Stimulated activated CD4-positive, alpha-beta T cell treated with anti-CD3 and anti-CD28 coated beads, TNF-alpha, amount 100 ng/mL, for 48 hours (primary cell): ENCODE measurements at regions not wholly inside any gene's neighbourhood (a gene's known extent, or its start where the extent isn't known, plus 50 kb on each side); places are given as distances from the start of the nearest gene placed in this dataset.

ENCODE experiments used
- DNase-seq, 3 donors: peaks; one replicate each; pipeline ENCODE4 v3.0.0-alpha.2; 2020; ENCODE audit warnings: low read depth in 3 of 3

DNA sequence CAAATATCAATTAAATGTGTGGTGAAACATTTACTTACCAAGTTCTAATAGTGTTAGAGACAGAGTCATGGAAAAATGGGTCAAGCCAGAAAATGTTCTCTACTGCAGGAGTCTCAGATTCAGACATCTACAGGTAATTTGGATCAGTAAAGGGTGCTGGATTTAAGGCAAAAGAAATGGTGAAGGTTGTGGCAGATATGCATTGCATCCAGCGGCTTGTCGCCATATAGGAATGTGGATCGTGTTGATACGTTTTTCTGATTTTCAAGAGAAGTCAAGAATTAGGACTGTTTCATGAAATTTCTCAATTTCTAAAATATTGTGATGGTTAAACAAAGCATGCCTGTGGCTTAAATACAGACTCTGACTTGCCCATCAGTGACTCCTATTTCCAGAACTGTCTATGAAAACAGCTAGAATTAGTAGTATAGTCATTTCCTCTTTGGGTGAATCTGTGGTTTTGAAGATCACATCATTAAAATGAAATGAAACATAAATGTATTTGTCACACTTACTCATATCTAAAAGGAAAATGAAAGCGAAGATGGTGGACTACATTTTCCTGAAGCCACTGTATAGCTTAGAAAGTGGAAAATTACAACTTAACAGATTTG, 110.1 kb upstream of the VEGFC start:
- DNase-seq: no peak

DNA sequence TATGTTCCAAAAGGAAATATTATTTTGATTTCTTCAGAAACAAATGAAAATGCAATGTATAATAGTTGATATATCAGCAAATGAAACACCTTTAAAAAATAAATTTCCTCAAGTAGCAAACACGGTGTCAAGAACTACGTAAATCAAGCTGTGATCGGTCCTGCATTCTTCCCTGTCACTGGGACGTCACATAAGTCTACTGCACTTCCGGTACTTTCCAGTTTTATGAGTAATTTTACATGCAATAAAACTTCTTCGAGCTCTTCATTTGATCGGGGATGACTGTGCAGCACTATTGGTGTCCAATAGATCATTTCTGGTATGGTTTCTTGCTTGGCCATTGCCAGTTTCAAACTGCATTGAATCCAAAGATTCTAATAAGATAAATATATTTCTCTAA, 114.0 kb upstream of the VEGFC start:
- DNase-seq: no peak

DNA sequence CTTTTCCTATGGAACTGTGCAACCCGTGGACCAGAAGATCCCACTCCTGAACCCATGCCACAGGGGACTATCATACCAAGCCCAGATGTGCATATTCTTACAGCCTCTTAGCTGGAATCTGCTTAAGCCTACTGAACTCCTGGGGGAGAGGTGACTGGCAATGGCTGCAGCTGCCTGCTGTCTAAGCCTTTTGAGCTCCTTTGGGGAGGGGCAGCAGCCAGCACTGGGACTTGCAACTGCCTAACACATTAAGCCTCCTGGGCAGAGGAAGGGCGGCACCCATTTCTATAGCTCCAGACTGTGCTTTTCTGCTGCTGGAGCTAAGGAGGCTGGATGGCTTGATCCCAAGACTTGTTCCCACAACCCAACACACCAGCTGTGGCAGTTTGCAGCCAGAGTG, 117.9 kb upstream of the VEGFC start:
- no peak for DNase-seq

DNA sequence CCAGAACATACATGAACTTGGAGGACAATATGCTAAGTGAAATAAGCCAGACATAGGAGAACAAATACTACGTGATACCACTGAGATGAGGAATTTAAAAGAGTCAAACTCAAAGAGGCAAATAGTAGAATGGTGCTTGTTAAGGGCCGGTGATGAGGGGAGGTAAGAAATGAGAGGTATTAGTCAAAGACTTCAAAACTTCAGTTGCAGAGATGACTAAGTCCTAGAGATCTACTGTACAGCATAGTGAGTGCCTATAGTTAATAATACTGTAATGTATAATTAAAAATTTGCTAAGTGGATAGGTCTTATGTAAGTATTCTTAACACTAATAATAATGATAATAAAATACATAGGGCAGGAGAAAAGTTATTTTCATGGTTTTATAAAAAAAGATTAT, 126.9 kb upstream of the VEGFC start:
- DNase-seq: no peak

DNA sequence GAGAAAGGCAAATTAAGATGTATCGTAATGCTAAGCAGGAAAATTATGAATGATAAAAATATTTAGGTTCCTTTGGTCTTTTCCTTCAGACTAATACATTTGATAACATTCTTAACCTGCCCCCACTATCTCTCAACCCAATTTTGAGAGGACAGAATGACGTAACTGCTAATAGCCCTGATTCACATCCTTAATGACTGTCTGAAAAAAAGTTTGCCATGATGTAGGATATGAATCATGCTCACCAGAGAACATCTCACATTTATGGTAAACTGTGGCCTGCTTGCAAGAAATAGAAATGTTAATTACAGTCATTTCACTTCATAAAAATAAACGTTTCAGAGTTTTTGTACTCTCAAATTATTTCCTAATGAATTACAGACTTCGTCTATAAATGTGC, 128.0 kb upstream of the VEGFC start:
- DNase-seq: no peak

DNA sequence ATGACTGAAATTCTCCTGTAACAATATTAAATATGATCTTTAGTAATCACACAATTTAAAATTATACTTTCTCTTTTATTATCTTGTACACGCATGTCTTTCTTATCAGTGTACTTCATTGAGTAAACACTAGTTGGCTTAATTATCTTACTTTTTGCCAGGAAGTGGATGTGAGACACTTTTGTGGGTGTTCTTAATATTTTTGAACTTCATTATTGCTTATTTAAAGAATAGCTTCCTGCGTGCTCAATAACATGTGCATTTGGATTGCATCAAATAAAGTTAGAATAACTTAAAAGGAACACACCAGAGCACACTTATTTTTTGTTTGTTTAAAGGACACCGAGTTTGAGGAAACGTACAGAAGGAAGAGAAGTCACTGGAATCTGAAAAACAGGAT, 128.5 kb upstream of the VEGFC start:
- no peak for DNase-seq

DNA sequence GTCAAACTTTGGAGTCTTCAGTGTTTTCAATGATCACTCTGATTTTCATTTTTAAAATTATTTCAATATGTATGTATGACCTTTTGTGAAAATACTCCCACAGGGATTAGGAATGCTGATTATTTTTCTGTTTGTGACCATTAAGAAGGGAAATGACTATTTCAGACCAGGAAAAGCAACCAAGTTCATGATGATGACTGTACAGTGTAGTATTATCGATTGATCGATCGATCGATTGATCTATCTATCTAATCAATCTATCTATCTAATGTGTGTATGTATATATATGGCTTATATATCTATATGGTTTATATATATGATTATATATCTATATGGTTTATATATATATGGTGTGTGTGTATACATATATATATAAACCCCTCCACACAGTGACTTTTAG, 131.5 kb upstream of the VEGFC start:
- no peak for DNase-seq

DNA sequence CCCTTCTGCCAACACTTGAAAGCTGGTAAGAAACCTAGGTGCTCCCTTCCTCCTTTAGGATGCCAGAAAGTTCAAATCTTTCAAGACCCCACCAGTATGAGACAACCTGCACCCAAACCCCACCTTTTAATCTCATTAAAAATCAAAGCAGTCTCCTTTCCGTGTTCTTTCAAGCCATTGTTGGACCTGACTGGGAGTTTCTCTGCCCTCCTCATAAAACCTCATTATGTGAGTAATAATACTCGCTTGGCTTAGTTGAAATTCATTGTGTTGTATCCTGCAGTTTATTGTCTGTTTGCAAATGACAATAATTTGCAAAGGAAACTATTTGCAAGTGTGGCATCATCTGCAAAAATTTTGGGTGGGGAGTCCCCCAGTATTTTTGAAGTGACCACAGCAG, 133.2 kb upstream of the VEGFC start:
- DNase-seq: no peak

DNA sequence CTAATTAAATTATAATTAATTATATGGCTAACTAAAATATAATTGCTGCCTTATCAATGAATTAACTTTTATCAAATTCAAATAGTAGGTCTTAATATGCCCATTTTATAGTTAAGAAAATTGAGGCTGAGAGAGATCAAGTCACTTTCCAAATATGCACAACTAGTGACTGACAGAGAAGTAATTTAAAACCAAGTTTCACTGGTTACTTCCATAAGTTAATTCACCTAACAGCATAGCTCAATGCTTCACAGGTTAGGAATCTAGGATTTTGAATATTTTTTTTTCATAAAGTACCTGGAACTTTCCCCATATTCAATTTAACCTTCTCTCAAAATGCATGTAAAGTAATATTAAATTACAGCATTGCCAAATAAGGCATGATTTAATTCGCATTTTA, 134.4 kb upstream of the VEGFC start:
- no peak for DNase-seq

DNA sequence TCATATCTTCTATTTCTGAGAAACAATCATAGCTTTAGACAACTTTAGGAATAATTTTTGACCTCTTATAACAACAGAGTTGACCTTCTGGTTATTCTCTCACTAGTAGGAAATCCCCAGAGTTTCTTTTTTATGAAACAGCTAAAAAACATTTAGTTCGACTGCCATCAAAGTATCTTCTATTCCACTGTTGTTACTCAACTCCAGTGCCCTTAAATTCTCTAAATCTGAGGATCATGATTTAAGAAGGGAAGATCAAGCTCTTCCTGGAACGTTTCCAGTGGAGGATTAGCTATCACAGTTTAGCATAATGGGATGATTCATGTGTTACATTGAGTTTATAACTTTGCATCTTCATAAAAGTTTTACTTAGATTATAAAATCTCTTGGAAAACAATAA, 134.9 kb upstream of the VEGFC start:
- DNase-seq: no peak

DNA sequence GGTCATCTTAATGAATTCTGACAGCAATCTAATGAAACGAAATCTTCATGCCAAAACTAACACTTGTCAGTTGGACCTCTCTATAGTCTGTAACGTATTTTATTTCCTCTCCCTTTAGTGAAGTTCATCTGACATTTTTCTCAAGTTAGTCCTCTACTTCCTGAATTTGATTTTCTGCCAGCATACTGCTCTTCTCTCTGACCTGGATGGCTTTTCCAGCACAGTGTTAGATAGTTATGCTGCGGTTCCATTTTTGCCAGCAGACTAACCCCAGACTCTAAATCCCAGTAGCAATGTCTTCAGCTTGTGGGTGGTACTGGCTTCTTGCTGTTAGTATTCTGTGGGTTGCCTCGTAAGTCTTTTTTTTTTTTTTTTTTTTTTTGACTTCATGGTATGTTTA, 146.7 kb upstream of the VEGFC start:
- DNase-seq: no peak

DNA sequence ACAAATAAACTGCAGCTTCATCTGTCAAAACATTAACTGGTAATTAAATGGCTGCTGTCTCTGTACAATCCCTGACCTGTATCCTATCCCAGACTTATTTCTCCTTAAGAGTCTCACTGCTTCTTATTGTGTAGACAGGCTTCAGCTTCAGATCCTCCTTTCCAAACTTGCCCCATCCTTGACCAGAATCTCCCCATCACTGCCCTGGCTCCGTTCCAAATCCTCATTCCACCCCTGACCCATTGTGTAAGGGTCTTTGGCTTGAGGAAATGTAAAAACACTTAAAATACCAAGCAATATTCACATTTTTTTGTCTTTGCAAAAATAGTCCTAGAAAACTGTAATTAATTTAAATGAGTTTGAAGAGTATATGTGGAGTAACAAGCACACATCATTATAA, 152.6 kb upstream of the VEGFC start:
- no peak for DNase-seq

DNA sequence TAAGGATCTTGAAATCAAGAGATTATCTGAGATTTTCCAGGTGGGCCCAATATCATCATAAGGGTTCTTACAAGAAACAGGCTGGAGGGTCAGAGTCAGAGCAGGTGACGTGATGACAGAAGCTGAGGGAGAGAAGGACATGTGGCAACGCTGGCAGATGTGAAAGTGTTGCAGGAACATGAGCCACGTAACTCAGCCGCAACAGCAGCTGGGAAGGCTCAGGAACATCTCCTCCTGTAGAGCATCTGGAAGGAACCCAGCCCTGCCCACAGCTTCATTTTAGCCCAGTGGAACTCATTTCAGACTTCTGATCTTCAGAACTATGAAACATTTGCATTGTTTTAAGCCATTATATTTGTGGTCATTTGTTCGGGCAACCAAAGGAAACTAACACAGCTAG, 156.3 kb upstream of the VEGFC start:
- no peak for DNase-seq

DNA sequence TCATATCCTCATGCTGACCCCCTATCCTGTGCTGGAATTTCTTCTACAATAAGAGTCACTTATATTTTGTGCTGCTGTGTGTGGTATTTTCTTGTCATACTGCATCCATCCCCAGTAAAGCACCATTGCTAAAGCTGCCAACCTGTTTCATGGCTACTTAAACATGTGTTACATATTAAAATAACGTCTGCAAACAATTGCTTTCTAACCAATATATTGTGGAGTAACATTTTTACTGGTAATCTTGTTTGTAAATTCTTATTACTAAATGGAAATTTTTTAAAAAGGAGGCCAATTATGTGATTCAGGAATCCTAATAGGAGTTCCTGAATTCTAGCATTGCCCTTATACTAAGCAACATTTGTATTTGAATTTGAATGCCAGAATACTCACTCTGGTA, 160.3 kb upstream of the VEGFC start:
- no peak for DNase-seq

DNA sequence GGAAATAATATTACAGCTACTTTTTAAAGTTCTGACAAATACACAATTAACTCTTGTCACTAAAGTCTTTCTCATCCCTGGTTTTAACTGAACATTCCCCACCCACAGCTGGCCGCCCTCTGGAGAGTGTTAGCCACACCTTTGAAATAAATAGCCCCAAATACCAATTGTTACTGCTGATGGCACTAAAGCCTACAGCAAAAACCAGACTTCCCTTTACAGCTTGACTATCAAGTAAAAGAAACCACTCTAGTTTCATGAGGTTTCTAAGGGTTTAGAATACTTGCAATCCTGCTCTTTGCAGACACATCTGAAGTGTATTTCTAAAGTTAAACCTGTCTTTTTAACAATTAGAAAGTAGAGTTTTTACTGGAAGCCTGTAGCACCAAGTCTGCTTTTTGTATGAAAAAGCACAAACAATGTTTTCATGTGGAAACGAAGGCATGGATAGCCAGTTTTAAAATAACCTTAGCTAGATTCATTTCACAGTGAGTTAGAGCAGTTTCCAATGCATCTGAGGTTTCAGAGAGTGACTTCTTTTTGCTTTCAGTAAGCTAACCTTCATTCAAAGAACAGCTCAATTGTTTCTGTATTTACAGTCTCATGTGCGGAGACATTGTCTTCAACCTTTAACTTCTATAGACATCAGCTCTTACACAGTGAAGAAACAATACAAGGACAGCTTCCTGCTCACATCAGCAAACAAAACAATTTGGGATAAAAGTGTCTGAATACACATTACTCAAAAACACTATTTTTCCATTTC, 164.8 kb upstream of the VEGFC start:
- DNase-seq: no peak

DNA sequence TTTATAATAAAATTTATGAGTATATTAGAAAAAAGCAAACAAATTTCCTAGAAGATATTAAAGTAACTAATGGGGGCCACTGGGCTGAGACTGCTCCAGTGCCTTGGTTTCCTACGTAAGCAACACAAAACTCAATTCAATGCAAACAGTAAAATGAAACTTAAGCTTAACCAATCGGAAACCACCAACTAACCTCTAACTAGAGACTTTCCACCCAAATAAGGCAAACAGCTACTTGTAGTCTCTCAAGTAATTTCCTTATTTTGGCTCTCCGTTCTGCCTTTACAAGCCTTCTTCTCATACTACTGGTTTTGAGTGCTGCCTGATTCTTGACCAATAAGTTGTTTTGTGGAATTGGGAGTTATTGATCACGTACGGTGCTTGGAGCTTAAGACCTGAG, 167.3 kb upstream of the VEGFC start:
- DNase-seq: no peak

DNA sequence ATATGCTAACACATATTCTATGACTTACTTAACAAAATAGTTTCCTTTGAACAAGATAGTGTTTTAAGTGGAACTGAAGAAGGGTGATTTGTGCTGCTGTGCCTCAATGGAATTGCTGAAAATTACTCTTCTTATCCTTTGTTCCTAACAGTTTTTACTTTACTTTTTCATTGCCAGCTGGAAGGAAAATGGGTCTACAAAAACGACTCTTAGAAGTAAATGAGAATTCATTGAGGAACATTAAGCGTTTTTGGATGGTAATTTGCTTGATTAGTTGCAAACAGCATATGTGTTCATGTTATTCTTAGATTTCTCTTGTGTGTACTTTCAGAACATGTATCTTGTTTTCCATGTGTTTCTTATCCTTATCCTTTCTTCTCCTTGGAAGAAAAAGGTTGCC, 170.4 kb upstream of the VEGFC start:
- no peak for DNase-seq

DNA sequence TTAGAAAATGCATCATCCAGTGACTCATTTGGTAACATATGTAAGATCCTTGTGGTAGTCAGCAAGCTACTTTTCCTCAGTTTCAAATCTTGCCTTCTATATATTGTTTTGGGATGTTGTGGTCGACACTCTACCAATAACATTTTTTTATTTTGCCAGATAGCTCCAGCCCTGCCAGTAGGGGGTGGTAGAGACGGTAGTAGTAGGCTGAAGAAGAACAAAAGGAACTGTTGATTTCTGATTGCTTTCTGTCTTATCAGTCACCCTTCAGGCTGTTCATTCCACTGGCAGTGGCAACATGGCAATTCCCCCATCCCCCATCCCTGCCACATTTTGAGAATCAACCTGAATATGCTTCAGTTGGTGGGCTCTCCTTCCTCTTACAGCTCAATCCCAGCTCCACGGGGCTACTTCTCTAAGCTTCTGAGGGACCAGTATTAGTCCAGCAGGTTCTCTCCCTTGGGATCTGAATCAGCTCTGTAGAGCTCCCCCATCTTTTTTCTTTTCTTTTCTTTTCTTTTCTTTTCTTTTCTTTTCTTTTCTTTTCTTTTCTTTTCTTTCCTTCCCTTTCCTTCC, 171.5 kb upstream of the VEGFC start:
- no peak for DNase-seq

DNA sequence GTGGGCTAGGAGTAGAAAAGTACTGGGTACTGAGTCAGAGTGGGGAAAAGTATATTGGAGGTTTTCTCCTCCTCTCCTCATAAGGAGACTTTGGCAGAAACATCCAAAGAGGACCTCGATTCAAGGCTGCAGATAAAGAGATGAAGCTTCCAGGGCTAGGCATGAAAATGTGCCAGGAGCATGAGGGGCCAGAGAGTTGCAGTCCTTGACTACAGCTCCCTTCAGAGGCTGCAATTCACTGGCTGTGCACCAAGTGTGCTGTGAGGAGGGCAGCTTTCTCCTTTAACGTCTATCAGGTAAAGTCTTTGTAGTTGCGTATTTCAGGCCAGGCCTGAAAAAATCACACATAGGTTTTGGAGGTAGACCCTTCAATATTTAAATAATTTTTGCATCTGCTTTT, 174.9 kb upstream of the VEGFC start:
- DNase-seq: no peak

DNA sequence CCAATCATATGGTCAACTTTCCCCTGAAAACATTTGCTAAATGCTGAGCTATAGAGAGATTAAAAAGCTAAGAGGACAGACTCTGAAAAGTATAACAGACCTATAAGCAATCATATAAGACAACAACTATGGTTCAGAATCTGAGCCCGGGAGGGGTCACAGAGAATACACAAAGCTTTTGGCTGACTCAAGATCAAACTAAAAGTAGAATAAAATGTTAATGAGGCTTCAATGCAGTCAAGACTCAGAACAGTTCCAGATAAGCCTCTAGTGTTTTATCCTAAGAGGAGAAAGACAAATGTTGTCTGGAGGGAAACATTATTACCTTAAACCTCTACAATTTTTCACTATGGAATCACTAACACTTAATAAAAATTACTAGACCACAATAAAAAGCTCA, 175.4 kb upstream of the VEGFC start:
- DNase-seq: no peak

DNA sequence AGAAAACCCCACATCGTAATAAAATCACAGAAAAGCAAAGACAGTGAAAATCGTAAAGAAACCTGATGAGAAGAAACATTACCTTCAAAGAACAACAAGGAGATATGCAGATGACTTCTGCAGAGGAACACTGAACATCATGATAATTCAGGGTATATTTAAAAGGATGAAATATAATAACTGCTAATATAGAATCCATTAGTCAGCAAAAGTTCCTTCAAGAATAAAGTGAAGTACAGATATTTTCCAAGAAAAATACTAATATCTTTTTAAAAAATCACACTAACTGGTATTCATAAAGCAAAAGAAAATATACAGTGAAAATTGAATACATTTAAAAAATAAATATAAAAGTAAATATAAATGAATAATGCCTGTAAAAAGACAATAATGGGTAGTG, 176.3 kb upstream of the VEGFC start:
- no peak for DNase-seq

DNA sequence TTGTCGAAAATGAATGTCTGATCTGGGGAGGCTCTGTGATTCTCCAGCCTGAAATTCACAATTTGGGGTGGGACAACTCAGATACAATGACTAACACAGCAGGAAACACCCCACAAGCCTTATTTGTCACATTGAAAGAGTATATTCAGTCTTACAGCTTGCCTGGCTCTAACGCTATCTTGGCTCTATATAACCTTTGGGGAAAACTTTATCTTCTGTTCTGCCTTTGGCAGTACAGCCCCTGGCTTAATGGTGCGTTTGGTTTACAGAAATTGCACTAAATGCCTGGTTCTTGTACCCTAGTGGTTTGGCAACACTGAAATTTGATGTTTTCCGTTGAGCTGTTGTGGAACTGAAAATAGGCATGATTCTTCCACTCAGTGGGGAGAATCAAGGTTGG, 178.1 kb upstream of the VEGFC start:
- DNase-seq: no peak

DNA sequence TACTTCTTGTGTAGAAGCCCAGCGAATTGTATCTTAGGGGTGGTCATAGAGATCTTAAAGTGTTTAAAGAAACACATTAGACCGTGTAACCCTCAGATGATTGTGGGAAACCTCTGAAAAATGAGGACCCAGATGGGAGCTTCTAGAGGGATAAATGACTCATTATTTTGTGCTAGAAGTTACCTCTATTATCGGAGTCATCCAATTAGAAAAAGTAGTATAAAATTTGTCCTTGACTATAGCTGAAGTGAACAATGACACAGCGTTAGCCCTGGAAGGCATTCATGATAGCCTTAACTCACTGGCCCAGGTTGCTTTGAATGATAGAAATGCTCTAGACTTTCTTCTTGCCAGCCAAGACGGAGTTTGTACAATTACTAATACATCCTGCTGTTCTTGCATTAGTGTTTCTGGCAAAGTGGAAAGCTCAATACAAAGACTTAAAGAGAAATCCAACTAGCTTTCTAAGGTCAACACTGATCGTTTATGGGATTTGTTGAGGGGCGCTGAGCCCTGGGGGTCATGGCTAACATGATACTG, 178.9 kb upstream of the VEGFC start:
- DNase-seq: no peak
